ENCODE measurements at regions not wholly inside any gene's neighbourhood (a gene's known extent, or its start where the extent isn't known, plus 50 kb on each side); places are given as distances from the start of the nearest gene placed in this dataset.

GRCh38 chr4:41815473-41815872 is 66.9 kb upstream of the PHOX2B start:
- Histone ChIP-seq H3K4me2 (ENCODE audit: low read depth, low read length) (no peak overlapping the region), H3K27me3 (replicated peaks; ENCODE audit: insufficient read depth, low read length) (peaks cover 22% of the 10 kb centered on the region), H3K79me2 (ENCODE audit: low read length) (no peaks in the 10 kb centered on the region), H3K9me3 (replicated peaks; ENCODE audit: insufficient read depth, low read length) (no peaks in the 10 kb centered on the region), H4K20me1 (ENCODE audit: insufficient read depth, low read length) (no peaks in the 10 kb centered on the region), H2AFZ (ENCODE audit: low read length) (no peak overlapping the region), H3K27ac (ENCODE audit: low read length) (no peak overlapping the region), H3F3A (ENCODE audit: insufficient read depth, low read length) (no peaks in the 10 kb centered on the region), H3K9me2 (replicated peaks; ENCODE audit: insufficient read depth, low read length) (no peaks in the 10 kb centered on the region), H3K4me1 (ENCODE audit: low read length) (no peaks in the 10 kb centered on the region), H3K9ac (ENCODE audit: low read length) (no peak overlapping the region), H3K4me3 (ENCODE audit: low read length) (no peak overlapping the region), H3K36me3 (replicated peaks; ENCODE audit: insufficient read depth, low read length) (no peaks in the 10 kb centered on the region)
- DNase-seq = no peak
- TF ChIP-seq CTCF (IDR thresholded peaks at IDR 0.05; ENCODE audit: low read length) (no peak), EZH2phosphoT487 (IDR thresholded peaks at IDR 0.05; ENCODE audit: low read length) (no peak), EZH2 (optimal IDR thresholded peaks at IDR 0.05; ENCODE audit: low read depth, low read length) (no peak)

- no peak for DNase-seq
- H2AFZ ChIP-seq (ENCODE audit: low read length) = no peak overlapping the region
- H3K9me2 ChIP-seq (replicated peaks; ENCODE audit: insufficient read depth, low read length) = no peaks in the 10 kb centered on the region
- no peaks in the 10 kb centered on the region for H3K4me1 ChIP-seq (ENCODE audit: low read length)
- no peaks in the 10 kb centered on the region for H3K79me2 ChIP-seq (ENCODE audit: low read length)
- no peaks in the 10 kb centered on the region for H3K36me3 ChIP-seq (replicated peaks; ENCODE audit: insufficient read depth, low read length)
- H3K9ac ChIP-seq (ENCODE audit: low read length) = no peak overlapping the region
- H4K20me1 ChIP-seq (ENCODE audit: insufficient read depth, low read length) = no peaks in the 10 kb centered on the region
- no peaks in the 10 kb centered on the region for H3K9me3 ChIP-seq (replicated peaks; ENCODE audit: insufficient read depth, low read length)
- TF ChIP-seq CTCF (IDR thresholded peaks at IDR 0.05; ENCODE audit: low read length) = no peak
- no peak for TF ChIP-seq EZH2phosphoT487 (IDR thresholded peaks at IDR 0.05; ENCODE audit: low read length)
- TF ChIP-seq EZH2 (optimal IDR thresholded peaks at IDR 0.05; ENCODE audit: low read depth, low read length) = no peak
- no peak overlapping the region for H3K4me2 ChIP-seq (ENCODE audit: low read depth, low read length)
- H3K27ac ChIP-seq (ENCODE audit: low read length) = no peak overlapping the region
- no peak overlapping the region for H3K4me3 ChIP-seq (ENCODE audit: low read length)
- H3F3A ChIP-seq (ENCODE audit: insufficient read depth, low read length) = no peaks in the 10 kb centered on the region
- peaks cover 16% of the 10 kb centered on the region for H3K27me3 ChIP-seq (replicated peaks; ENCODE audit: insufficient read depth, low read length)
Measured at GRCh38 chr4:41814565-41814964, 66.0 kb upstream of the PHOX2B start.

GRCh38 chr4:41806807-41807206 is 58.3 kb upstream of the PHOX2B start:
- H3K9ac ChIP-seq (ENCODE audit: low read length) = no peak overlapping the region
- H3K27me3 ChIP-seq (replicated peaks; ENCODE audit: insufficient read depth, low read length) = no peaks in the 10 kb centered on the region
- H3K4me1 ChIP-seq (ENCODE audit: low read length) = no peaks in the 10 kb centered on the region
- no peak overlapping the region for H3K4me3 ChIP-seq (ENCODE audit: low read length)
- H3F3A ChIP-seq (ENCODE audit: insufficient read depth, low read length) = no peaks in the 10 kb centered on the region
- DNase-seq = no peak
- H4K20me1 ChIP-seq (ENCODE audit: insufficient read depth, low read length) = no peaks in the 10 kb centered on the region
- TF ChIP-seq CTCF (IDR thresholded peaks at IDR 0.05; ENCODE audit: low read length) = no peak
- no peak for TF ChIP-seq EZH2phosphoT487 (IDR thresholded peaks at IDR 0.05; ENCODE audit: low read length)
- no peak for TF ChIP-seq EZH2 (optimal IDR thresholded peaks at IDR 0.05; ENCODE audit: low read depth, low read length)
- H3K27ac ChIP-seq (ENCODE audit: low read length) = no peak overlapping the region
- no peaks in the 10 kb centered on the region for H3K36me3 ChIP-seq (replicated peaks; ENCODE audit: insufficient read depth, low read length)
- no peaks in the 10 kb centered on the region for H3K79me2 ChIP-seq (ENCODE audit: low read length)
- H3K4me2 ChIP-seq (ENCODE audit: low read depth, low read length) = no peak overlapping the region
- no peaks in the 10 kb centered on the region for H3K9me3 ChIP-seq (replicated peaks; ENCODE audit: insufficient read depth, low read length)
- no peak overlapping the region for H2AFZ ChIP-seq (ENCODE audit: low read length)
- no peaks in the 10 kb centered on the region for H3K9me2 ChIP-seq (replicated peaks; ENCODE audit: insufficient read depth, low read length)
